ENCODE measurements at regions not wholly inside any gene's neighbourhood (a gene's known extent, or its start where the extent isn't known, plus 50 kb on each side); places are given as distances from the start of the nearest gene placed in this dataset.

- no peak for TF ChIP-seq POLR2A (IDR thresholded peaks at IDR 0.05)
- TF ChIP-seq CTCF (IDR thresholded peaks at IDR 0.05), result no peak
These were observed 139.3 kb upstream of the PALMD start for GRCh38 chr1:99506631-99507030.

Measured in adrenal gland (tissue), 5 donors.